ENCODE measurements at regions not wholly inside any gene's neighbourhood (a gene's known extent, or its start where the extent isn't known, plus 50 kb on each side); places are given as distances from the start of the nearest gene placed in this dataset.
A peak's percentile ranks its signal among the peaks of the same experiment; 100 is the strongest.

GRCh38 chr1:86218859-86219258, 62.3 kb upstream of the COL24A1 start:
- TF ChIP-seq EZH2phosphoT487 (IDR thresholded peaks at IDR 0.05; ENCODE audit: borderline replicate concordance) (peak; percentile 90), CTCF (conservative IDR thresholded peaks at IDR 0.05; ENCODE audit: low read length) (no peak)
- Histone ChIP-seq H3K9me2 (replicated peaks; ENCODE audit: low read depth, low read length) (no peaks in the 10 kb centered on the region), H3K4me3 (ENCODE audit: low read length, poor library complexity, severe bottlenecking) (peak overlapping the region; percentile 43), H3K79me2 (ENCODE audit: insufficient read depth, low read length) (no peaks in the 10 kb centered on the region), H2AFZ (ENCODE audit: low read length) (no peak overlapping the region), H3K4me2 (ENCODE audit: low read depth, low read length, poor library complexity, severe bottlenecking) (peak overlapping the region; percentile 61), H3K27me3 (ENCODE audit: insufficient read depth, low read length, poor library complexity, severe bottlenecking) (no peaks in the 10 kb centered on the region), H3F3A (ENCODE audit: low read depth) (peaks cover 6% of the 10 kb centered on the region), H3K4me1 (ENCODE audit: insufficient read depth, low read length, poor library complexity, severe bottlenecking) (peaks cover 51% of the 10 kb centered on the region), H4K20me1 (ENCODE audit: insufficient read depth, low read length, poor library complexity, severe bottlenecking) (no peaks in the 10 kb centered on the region), H3K9me3 (ENCODE audit: insufficient read depth, low read depth, low read length) (no peaks in the 10 kb centered on the region), H3K9ac (ENCODE audit: low read depth, low read length, poor library complexity, severe bottlenecking) (peak overlapping the region; percentile 24), H3K36me3 (ENCODE audit: insufficient read depth, low read length) (no peaks in the 10 kb centered on the region)

- H3K9me3 ChIP-seq (ENCODE audit: insufficient read depth, low read depth, low read length) = no peaks in the 10 kb centered on the region
- no peak overlapping the region for H3K4me2 ChIP-seq (ENCODE audit: low read depth, low read length, poor library complexity, severe bottlenecking)
- no peak overlapping the region for H3K9ac ChIP-seq (ENCODE audit: low read depth, low read length, poor library complexity, severe bottlenecking)
- H3K27me3 ChIP-seq (ENCODE audit: insufficient read depth, low read length, poor library complexity, severe bottlenecking) = no peaks in the 10 kb centered on the region
- H3K4me3 ChIP-seq (ENCODE audit: low read length, poor library complexity, severe bottlenecking) = no peak overlapping the region
- H2AFZ ChIP-seq (ENCODE audit: low read length) = no peak overlapping the region
- peaks cover 19% of the 10 kb centered on the region for H3K4me1 ChIP-seq (ENCODE audit: insufficient read depth, low read length, poor library complexity, severe bottlenecking)
- H3K36me3 ChIP-seq (ENCODE audit: insufficient read depth, low read length) = no peaks in the 10 kb centered on the region
- H3F3A ChIP-seq (ENCODE audit: low read depth) = peaks cover 6% of the 10 kb centered on the region
- H3K79me2 ChIP-seq (ENCODE audit: insufficient read depth, low read length) = no peaks in the 10 kb centered on the region
- H3K9me2 ChIP-seq (replicated peaks; ENCODE audit: low read depth, low read length) = no peaks in the 10 kb centered on the region
- no peaks in the 10 kb centered on the region for H4K20me1 ChIP-seq (ENCODE audit: insufficient read depth, low read length, poor library complexity, severe bottlenecking)
- no peak for TF ChIP-seq CTCF (conservative IDR thresholded peaks at IDR 0.05; ENCODE audit: low read length)
- no peak for TF ChIP-seq EZH2phosphoT487 (IDR thresholded peaks at IDR 0.05; ENCODE audit: borderline replicate concordance)
Measured at GRCh38 chr1:86214605-86215004, 58.0 kb upstream of the COL24A1 start.

- H3K79me2 ChIP-seq (ENCODE audit: insufficient read depth, low read length) = no peaks in the 10 kb centered on the region
- H3K9ac ChIP-seq (ENCODE audit: low read depth, low read length, poor library complexity, severe bottlenecking) = no peak overlapping the region
- no peaks in the 10 kb centered on the region for H3K9me3 ChIP-seq (ENCODE audit: insufficient read depth, low read depth, low read length)
- no peak overlapping the region for H3K4me2 ChIP-seq (ENCODE audit: low read depth, low read length, poor library complexity, severe bottlenecking)
- no peaks in the 10 kb centered on the region for H3F3A ChIP-seq (ENCODE audit: low read depth)
- H3K27me3 ChIP-seq (ENCODE audit: insufficient read depth, low read length, poor library complexity, severe bottlenecking) = no peaks in the 10 kb centered on the region
- H3K36me3 ChIP-seq (ENCODE audit: insufficient read depth, low read length) = no peaks in the 10 kb centered on the region
- TF ChIP-seq CTCF (conservative IDR thresholded peaks at IDR 0.05; ENCODE audit: low read length) = no peak
- TF ChIP-seq EZH2phosphoT487 (IDR thresholded peaks at IDR 0.05; ENCODE audit: borderline replicate concordance) = no peak
- no peak overlapping the region for H2AFZ ChIP-seq (ENCODE audit: low read length)
- no peak overlapping the region for H3K4me3 ChIP-seq (ENCODE audit: low read length, poor library complexity, severe bottlenecking)
- no peaks in the 10 kb centered on the region for H3K9me2 ChIP-seq (replicated peaks; ENCODE audit: low read depth, low read length)
- H3K4me1 ChIP-seq (ENCODE audit: insufficient read depth, low read length, poor library complexity, severe bottlenecking) = no peaks in the 10 kb centered on the region
- H4K20me1 ChIP-seq (ENCODE audit: insufficient read depth, low read length, poor library complexity, severe bottlenecking) = no peaks in the 10 kb centered on the region
Measured at GRCh38 chr1:86209346-86209745, 52.8 kb upstream of the COL24A1 start.

Data from Loucy (cell line).